RWPE1 (cell line): ENCODE measurements at regions not wholly inside any gene's neighbourhood (a gene's known extent, or its start where the extent isn't known, plus 50 kb on each side); places are given as distances from the start of the nearest gene placed in this dataset.
A peak's percentile ranks its signal among the peaks of the same experiment; 100 is the strongest.

Experiments
- CTCF ChIA-PET: fragments of 350-600 bp; sonication (Branson Sonifier 250); formaldehyde crosslinking; extraction: SDS; loops from one replicate; lab custom pipeline; 2021; lab: Yijun Ruan, JAX
- POLR2A ChIA-PET: fragments of 400-600 bp; formaldehyde crosslinking; extraction: SDS; loops from one replicate; lab custom pipeline; 2020; ENCODE audit warnings: antibody characterized with exemption; ENCODE audit not compliant: low non-redundant PET; lab: Yijun Ruan, JAX
- DNase-seq: peaks from one replicate; pipeline ENCODE4 v3.0.0; 2012; ENCODE audit warnings: low spot score
- H3K27ac ChIP-seq: fragments of 450-650 bp; 2 replicates; pipeline ENCODE4 v1.5.1; 2017
- TF ChIP-seq, protein P1 (sequence below): fragments of 450-650 bp; conservative IDR thresholded peaks from 2 replicates; pipeline ENCODE4 v1.5.1; 2017; ENCODE audit warnings: low read depth, mild to moderate bottlenecking

DNA sequence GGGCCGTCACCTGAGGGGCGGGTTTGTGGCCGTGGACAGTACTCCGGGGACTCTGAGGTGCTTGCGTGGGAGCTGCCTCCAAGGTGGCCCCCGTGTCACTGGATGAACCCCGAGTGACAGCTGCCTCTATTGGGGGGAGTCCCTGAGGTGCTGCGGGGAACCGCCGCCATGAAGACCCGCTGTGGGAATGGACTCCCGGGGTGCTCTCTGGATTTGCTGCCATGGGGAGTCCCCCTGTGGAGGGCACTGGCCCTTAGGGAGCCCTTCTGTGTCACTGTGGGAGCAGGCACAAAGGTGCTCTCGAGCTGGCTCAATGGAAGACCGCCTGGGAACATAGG is 100.2 kb upstream of the CCL21 start:
- TF ChIP-seq, protein P1, sequence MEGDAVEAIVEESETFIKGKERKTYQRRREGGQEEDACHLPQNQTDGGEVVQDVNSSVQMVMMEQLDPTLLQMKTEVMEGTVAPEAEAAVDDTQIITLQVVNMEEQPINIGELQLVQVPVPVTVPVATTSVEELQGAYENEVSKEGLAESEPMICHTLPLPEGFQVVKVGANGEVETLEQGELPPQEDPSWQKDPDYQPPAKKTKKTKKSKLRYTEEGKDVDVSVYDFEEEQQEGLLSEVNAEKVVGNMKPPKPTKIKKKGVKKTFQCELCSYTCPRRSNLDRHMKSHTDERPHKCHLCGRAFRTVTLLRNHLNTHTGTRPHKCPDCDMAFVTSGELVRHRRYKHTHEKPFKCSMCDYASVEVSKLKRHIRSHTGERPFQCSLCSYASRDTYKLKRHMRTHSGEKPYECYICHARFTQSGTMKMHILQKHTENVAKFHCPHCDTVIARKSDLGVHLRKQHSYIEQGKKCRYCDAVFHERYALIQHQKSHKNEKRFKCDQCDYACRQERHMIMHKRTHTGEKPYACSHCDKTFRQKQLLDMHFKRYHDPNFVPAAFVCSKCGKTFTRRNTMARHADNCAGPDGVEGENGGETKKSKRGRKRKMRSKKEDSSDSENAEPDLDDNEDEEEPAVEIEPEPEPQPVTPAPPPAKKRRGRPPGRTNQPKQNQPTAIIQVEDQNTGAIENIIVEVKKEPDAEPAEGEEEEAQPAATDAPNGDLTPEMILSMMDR, result no peak
- no peak for DNase-seq
- ChIA-PET POLR2A (no interaction called here), CTCF (interaction anchor here (0.6 kb wide), 1 partner anchor 557 kb away, joined by 4 read pairs; no protein-coding TSS in a partner anchor)
- no peak overlapping the region for H3K27ac ChIP-seq

DNA sequence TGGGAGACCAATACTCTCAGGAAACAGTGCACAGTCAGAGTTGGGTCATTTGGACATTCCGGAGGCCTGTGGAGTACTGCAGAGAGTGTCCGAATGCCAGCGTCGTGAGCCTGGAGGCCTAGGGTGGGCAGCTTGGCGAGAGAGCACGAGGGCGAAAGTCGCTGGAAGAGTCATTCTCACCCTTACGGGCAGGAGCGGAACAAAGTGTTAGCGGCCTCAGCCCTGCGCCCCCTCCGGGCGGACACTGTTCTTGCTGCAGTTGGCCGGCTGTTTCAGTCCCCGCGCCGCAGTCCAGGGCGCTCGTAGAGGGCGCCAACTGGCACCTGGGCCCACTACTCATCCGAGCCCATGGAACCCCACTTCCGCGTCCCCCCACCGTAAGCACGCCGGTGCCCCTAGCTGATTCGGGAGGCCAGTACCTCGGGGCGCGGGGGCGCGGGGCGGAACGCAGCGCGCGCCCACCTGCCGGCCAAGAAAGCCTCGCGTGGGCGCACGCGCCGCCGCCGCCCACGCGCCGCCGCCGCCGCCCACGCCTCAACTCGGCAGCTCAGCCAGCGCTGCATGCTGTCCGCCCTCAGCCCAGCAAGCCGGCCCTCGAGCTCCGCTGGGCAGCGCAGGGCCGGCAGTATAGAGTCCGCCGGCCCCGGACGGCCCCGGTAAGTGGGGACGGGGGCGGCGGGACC is 99.7 kb upstream of the CCL21 start:
- CTCF ChIA-PET, result interaction anchor here (0.6 to 0.7 kb wide), 4 partner anchors 27 to 556 kb away, joined by 3 to 7 read pairs (median 5); no protein-coding TSS in a partner anchor
- H3K27ac ChIP-seq, result no peak overlapping the region
- DNase-seq, result peak; percentile 49
- POLR2A ChIA-PET, result no interaction called here
- TF ChIP-seq, protein P1, result peak; percentile 36; the same call in 1 of the 2 replicates

DNA sequence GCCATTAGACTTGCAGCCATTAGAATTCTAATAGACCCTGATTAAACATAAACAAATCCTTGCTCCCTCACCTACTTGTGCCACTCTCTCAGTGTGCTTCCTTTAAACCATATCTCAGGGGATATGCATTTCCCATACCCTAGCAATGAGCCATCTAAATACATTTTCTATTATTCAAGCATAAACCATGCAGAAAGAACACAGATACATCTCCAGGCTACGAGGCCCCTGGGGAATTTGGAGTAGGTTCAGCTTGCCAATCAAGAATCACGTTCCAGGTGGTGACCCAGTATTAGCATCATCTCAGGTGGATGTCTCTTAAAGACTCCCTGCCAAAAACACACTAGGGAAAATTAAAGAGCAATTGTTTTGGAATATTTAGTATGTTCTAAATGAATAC is 93.0 kb upstream of the CCL21 start:
- ChIA-PET CTCF (interaction anchor here (1.0 kb wide), 1 partner anchor 97 kb away, joined by 3 read pairs; no protein-coding TSS in a partner anchor), POLR2A (no interaction called here)
- no peak for DNase-seq
- TF ChIP-seq, protein P1, result no peak
- no peak overlapping the region for H3K27ac ChIP-seq

DNA sequence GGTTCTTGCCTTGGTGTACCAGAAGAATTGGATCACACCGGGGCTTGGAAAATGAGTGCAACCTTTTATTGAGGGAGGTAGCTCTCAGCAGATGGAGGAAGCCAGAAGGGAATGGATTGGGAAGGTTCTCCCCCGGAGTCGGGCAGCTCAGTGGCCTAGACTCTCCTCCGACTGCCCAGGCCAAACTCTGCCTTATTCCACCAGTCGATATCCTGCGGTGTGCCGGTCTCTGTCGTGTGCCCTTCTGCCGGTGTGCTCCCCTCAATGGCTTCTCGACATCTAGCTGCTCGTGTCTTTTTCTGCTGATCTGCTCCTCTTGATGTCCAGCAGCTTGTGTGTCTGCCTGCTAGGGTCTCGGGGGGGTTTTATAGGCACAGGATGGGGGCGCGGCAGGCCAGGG is 87.4 kb upstream of the CCL21 start:
- no peak overlapping the region for H3K27ac ChIP-seq
- ChIA-PET CTCF (interaction anchor here (0.6 kb wide), 1 partner anchor 549 kb away, joined by 3 read pairs; no protein-coding TSS in a partner anchor), POLR2A (interaction anchor here (0.6 kb wide), 1 partner anchor 163 kb away, joined by 10 read pairs; no protein-coding TSS in a partner anchor)
- TF ChIP-seq, protein P1, result no peak
- no peak for DNase-seq

DNA sequence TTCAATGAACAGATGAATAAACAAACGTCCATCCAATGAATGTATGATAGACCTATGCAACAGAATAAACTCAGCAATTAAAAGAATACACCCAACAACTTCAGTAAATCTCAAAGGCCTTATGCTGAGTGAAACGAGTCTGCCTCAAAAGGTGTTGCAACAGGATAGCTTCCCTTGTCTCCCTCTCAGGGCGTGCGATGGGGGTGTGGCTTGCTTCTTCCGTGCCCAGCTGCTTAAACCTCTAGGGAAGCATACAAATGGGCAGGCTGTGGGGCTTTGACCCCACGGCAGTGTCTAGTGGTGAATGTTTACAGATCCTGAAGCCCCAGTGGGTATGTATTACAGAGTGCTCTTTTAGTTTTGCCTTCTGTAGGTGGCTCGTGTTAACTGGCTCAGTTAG is 87.0 kb upstream of the CCL21 start:
- ChIA-PET CTCF (interaction anchor here (0.6 kb wide), 1 partner anchor 550 kb away, joined by 3 read pairs; no protein-coding TSS in a partner anchor), POLR2A (interaction anchor here (0.6 kb wide), 1 partner anchor 163 kb away, joined by 10 read pairs; no protein-coding TSS in a partner anchor)
- H3K27ac ChIP-seq, result no peak overlapping the region
- DNase-seq, result no peak
- TF ChIP-seq, protein P1, result no peak

DNA sequence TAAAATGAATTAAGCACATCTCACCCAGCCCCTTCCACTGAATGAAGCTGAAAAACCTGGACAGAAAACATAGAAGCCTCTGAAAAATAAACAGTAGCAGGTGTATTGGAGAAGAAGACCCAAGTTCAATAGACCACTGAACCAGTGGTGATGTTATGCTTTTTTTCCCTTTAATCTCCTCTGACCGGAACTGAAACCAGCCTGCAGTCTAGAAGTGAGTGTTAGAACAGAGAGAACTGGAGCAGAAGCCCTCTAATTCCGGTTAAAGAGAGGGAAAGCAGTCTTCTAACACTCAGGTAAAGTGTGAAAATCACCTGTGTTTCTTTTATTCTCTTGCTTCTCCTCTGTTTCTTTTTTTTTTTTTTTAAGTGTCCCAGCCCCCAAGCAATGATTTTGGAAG is 83.5 kb upstream of the CCL21 start:
- ChIA-PET CTCF (interaction anchor here (0.7 to 1.4 kb wide), 3 partner anchors 11 to 173 kb away, joined by 3 to 5 read pairs (median 3); no protein-coding TSS in a partner anchor), POLR2A (interaction anchor here (0.6 kb wide), 1 partner anchor 148 kb away, joined by 3 read pairs; no protein-coding TSS in a partner anchor)
- TF ChIP-seq, protein P1, result no peak
- H3K27ac ChIP-seq, result no peak overlapping the region
- no peak for DNase-seq
